SK-N-SH treated with all-trans-retinoic acid at 6 μM for 48 hours (cell line): ENCODE measurements at regions not wholly inside any gene's neighbourhood (a gene's known extent, or its start where the extent isn't known, plus 50 kb on each side); places are given as distances from the start of the nearest gene placed in this dataset.

Source experiments
- CSDC2 ChIP-seq: fragments of 250-450 bp; sonication (Bioruptor Pico); IDR thresholded peaks from 2 replicates; pipeline ENCODE4 v1.5.0; 2020; ENCODE audit warnings: mild to moderate bottlenecking, moderate library complexity
- ESRRG ChIP-seq: fragments of 250-450 bp; sonication (Bioruptor Pico); IDR thresholded peaks from 2 replicates; pipeline ENCODE4 v1.6.1; 2021; ENCODE audit warnings: mild to moderate bottlenecking
- RARB ChIP-seq: fragments of 250-450 bp; sonication (Bioruptor Pico); IDR thresholded peaks from 2 replicates; pipeline ENCODE4 v1.8.0; 2021; ENCODE audit warnings: mild to moderate bottlenecking, moderate library complexity
- TCF4 ChIP-seq: fragments of 250-450 bp; sonication (Bioruptor Pico); IDR thresholded peaks from 2 replicates; pipeline ENCODE4 v1.8.0; 2021; ENCODE audit warnings: mild to moderate bottlenecking, moderate library complexity, borderline replicate concordance
- ZFP3 ChIP-seq: fragments of 250-450 bp; sonication (Bioruptor Pico); IDR thresholded peaks from 2 replicates; pipeline ENCODE4 v1.5.0; 2020; ENCODE audit warnings: mild to moderate bottlenecking, moderate library complexity
- ZFP30 ChIP-seq: fragments of 450-650 bp; formaldehyde crosslinking; IDR thresholded peaks from 2 replicates; pipeline ENCODE4 v1.5.0; 2022; ENCODE audit warnings: mild to moderate bottlenecking, moderate library complexity
- TF ChIP-seq, protein P1 (sequence below): fragments of 250-450 bp; sonication (Bioruptor Pico); IDR thresholded peaks from 2 replicates; pipeline ENCODE4 v1.5.0; 2020; ENCODE audit warnings: mild to moderate bottlenecking, moderate library complexity
- TF ChIP-seq, protein P2 (sequence below): fragments of 250-450 bp; sonication (Bioruptor Pico); IDR thresholded peaks from 2 replicates; pipeline ENCODE4 v1.5.1; 2021; ENCODE audit warnings: mild to moderate bottlenecking, moderate library complexity
- TF ChIP-seq, protein P3 (sequence below): fragments of 250-450 bp; sonication (Bioruptor Pico); IDR thresholded peaks from 2 replicates; pipeline ENCODE4 v1.5.1; 2020; ENCODE audit warnings: low read depth, mild to moderate bottlenecking, moderate library complexity
- TF ChIP-seq, protein P4 (sequence below): fragments of 250-450 bp; sonication (Bioruptor Pico); IDR thresholded peaks from 2 replicates; pipeline ENCODE4 v1.8.0; 2020; ENCODE audit warnings: mild to moderate bottlenecking, moderate library complexity, borderline replicate concordance

DNA sequence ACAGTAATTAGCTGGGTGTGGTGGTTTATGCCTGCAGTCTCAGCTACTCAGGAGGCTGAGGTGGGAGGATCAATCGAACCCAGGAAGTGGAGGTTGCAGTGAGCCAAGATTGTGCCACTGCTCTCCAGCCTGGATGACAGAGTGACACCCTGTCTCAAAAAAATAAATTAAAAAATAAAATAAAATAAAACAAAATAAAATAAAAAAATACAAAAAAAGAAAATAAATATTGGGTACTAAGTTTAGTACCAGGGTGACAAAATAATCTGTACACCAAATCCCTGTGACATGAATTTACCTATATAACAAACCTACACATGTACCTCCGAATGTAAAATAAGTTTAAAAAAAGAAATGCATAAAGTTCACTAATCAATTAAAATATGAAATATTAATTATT lies 666.0 kb upstream of the CDH18 start:
- no peak for TF ChIP-seq ZFP3 (CRISPR knock-in tag)
- TF ChIP-seq, protein P1, sequence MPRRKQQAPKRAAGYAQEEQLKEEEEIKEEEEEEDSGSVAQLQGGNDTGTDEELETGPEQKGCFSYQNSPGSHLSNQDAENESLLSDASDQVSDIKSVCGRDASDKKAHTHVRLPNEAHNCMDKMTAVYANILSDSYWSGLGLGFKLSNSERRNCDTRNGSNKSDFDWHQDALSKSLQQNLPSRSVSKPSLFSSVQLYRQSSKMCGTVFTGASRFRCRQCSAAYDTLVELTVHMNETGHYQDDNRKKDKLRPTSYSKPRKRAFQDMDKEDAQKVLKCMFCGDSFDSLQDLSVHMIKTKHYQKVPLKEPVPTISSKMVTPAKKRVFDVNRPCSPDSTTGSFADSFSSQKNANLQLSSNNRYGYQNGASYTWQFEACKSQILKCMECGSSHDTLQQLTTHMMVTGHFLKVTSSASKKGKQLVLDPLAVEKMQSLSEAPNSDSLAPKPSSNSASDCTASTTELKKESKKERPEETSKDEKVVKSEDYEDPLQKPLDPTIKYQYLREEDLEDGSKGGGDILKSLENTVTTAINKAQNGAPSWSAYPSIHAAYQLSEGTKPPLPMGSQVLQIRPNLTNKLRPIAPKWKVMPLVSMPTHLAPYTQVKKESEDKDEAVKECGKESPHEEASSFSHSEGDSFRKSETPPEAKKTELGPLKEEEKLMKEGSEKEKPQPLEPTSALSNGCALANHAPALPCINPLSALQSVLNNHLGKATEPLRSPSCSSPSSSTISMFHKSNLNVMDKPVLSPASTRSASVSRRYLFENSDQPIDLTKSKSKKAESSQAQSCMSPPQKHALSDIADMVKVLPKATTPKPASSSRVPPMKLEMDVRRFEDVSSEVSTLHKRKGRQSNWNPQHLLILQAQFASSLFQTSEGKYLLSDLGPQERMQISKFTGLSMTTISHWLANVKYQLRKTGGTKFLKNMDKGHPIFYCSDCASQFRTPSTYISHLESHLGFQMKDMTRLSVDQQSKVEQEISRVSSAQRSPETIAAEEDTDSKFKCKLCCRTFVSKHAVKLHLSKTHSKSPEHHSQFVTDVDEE (CRISPR knock-in tag) = no peak
- TF ChIP-seq, protein P2, sequence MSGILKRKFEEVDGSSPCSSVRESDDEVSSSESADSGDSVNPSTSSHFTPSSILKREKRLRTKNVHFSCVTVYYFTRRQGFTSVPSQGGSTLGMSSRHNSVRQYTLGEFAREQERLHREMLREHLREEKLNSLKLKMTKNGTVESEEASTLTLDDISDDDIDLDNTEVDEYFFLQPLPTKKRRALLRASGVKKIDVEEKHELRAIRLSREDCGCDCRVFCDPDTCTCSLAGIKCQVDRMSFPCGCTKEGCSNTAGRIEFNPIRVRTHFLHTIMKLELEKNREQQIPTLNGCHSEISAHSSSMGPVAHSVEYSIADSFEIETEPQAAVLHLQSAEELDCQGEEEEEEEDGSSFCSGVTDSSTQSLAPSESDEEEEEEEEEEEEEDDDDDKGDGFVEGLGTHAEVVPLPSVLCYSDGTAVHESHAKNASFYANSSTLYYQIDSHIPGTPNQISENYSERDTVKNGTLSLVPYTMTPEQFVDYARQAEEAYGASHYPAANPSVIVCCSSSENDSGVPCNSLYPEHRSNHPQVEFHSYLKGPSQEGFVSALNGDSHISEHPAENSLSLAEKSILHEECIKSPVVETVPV (CRISPR knock-in tag) = no peak
- no peak for TF ChIP-seq ZFP30 (CRISPR knock-in tag)
- TF ChIP-seq CSDC2 (CRISPR knock-in tag) = no peak
- no peak for TF ChIP-seq ESRRG (CRISPR knock-in tag)
- no peak for TF ChIP-seq TCF4 (CRISPR knock-in tag)
- no peak for TF ChIP-seq RARB (CRISPR knock-in tag)
- TF ChIP-seq, protein P3, sequence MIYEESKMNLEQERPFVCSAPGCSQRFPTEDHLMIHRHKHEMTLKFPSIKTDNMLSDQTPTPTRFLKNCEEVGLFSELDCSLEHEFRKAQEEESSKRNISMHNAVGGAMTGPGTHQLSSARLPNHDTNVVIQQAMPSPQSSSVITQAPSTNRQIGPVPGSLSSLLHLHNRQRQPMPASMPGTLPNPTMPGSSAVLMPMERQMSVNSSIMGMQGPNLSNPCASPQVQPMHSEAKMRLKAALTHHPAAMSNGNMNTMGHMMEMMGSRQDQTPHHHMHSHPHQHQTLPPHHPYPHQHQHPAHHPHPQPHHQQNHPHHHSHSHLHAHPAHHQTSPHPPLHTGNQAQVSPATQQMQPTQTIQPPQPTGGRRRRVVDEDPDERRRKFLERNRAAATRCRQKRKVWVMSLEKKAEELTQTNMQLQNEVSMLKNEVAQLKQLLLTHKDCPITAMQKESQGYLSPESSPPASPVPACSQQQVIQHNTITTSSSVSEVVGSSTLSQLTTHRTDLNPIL (CRISPR knock-in tag) = no peak
- TF ChIP-seq, protein P4, sequence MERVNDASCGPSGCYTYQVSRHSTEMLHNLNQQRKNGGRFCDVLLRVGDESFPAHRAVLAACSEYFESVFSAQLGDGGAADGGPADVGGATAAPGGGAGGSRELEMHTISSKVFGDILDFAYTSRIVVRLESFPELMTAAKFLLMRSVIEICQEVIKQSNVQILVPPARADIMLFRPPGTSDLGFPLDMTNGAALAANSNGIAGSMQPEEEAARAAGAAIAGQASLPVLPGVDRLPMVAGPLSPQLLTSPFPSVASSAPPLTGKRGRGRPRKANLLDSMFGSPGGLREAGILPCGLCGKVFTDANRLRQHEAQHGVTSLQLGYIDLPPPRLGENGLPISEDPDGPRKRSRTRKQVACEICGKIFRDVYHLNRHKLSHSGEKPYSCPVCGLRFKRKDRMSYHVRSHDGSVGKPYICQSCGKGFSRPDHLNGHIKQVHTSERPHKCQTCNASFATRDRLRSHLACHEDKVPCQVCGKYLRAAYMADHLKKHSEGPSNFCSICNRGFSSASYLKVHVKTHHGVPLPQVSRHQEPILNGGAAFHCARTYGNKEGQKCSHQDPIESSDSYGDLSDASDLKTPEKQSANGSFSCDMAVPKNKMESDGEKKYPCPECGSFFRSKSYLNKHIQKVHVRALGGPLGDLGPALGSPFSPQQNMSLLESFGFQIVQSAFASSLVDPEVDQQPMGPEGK = no peak
